IPS-20b (cell line): ENCODE measurements at regions not wholly inside any gene's neighbourhood (a gene's known extent, or its start where the extent isn't known, plus 50 kb on each side); places are given as distances from the start of the nearest gene placed in this dataset.
A peak's percentile ranks its signal among the peaks of the same experiment; 100 is the strongest.

Source experiments
- H3K27ac ChIP-seq: one replicate; pipeline ENCODE4 v1.5.1; 2013; ENCODE audit warnings: low read length
- H3K27me3 ChIP-seq: 2 replicates; pipeline ENCODE4 v1.6.1; 2013; ENCODE audit warnings: mild to moderate bottlenecking, low read length, inconsistent platforms; ENCODE audit not compliant: insufficient read depth
- H3K36me3 ChIP-seq: 2 replicates; pipeline ENCODE4 v1.6.1; 2013; ENCODE audit warnings: low read depth, mild to moderate bottlenecking, inconsistent platforms, low read length, moderate library complexity; ENCODE audit not compliant: insufficient read depth
- H3K4me1 ChIP-seq: 2 replicates; pipeline ENCODE4 v1.6.1; 2013; ENCODE audit warnings: mild to moderate bottlenecking, control low read depth, inconsistent platforms, low read length, moderate library complexity; ENCODE audit not compliant: insufficient read depth
- H3K4me3 ChIP-seq: 2 replicates; pipeline ENCODE4 v1.5.1; 2013; ENCODE audit warnings: mild to moderate bottlenecking, low read length, inconsistent platforms
- H3K9ac ChIP-seq: 2 replicates; pipeline ENCODE4 v1.6.1; 2013; ENCODE audit warnings: low read depth, mild to moderate bottlenecking, inconsistent platforms, low read length, moderate library complexity
- H3K9me3 ChIP-seq: 2 replicates; pipeline ENCODE4 v1.6.1; 2013; ENCODE audit warnings: mild to moderate bottlenecking, low read depth, low read length, inconsistent platforms; ENCODE audit not compliant: insufficient read depth

- Histone ChIP-seq H3K36me3 (no peaks in the 10 kb centered on the region), H3K4me1 (peaks cover 4% of the 10 kb centered on the region; the same call in 1 of the 2 replicates), H3K27me3 (no peaks in the 10 kb centered on the region), H3K27ac (no peak overlapping the region), H3K9me3 (no peaks in the 10 kb centered on the region), H3K9ac (no peak overlapping the region), H3K4me3 (no peak overlapping the region)
Observed at GRCh38 chr5:174191850-174192655, 146.5 kb downstream of the NSG2 start.

- H3K27ac ChIP-seq = no peak overlapping the region
- no peaks in the 10 kb centered on the region for H3K27me3 ChIP-seq
Observed at GRCh38 chr5:174192901-174193300, 147.4 kb downstream of the NSG2 start.

GRCh38 chr5:174195517-174195916, 150.0 kb downstream of the NSG2 start:
- Histone ChIP-seq H3K4me1 (peaks cover 4% of the 10 kb centered on the region; the same call in 1 of the 2 replicates), H3K36me3 (no peaks in the 10 kb centered on the region), H3K27me3 (no peaks in the 10 kb centered on the region), H3K27ac (no peak overlapping the region), H3K4me3 (no peak overlapping the region), H3K9ac (no peak overlapping the region), H3K9me3 (no peaks in the 10 kb centered on the region)

More at GRCh38 chr5:174192901-174193300, 147.4 kb downstream of the NSG2 start:
- H3K4me1 ChIP-seq = peaks cover 4% of the 10 kb centered on the region; the same call in 1 of the 2 replicates
- no peaks in the 10 kb centered on the region for H3K36me3 ChIP-seq
- H3K4me3 ChIP-seq = no peak overlapping the region
- no peaks in the 10 kb centered on the region for H3K9me3 ChIP-seq
- no peak overlapping the region for H3K9ac ChIP-seq

- Histone ChIP-seq H3K9ac (no peak overlapping the region), H3K4me1 (peaks cover 4% of the 10 kb centered on the region; the same call in 1 of the 2 replicates), H3K4me3 (no peak overlapping the region), H3K27me3 (no peaks in the 10 kb centered on the region), H3K36me3 (no peaks in the 10 kb centered on the region), H3K27ac (no peak overlapping the region), H3K9me3 (no peaks in the 10 kb centered on the region)
Observed at GRCh38 chr5:174197929-174198328, 152.4 kb downstream of the NSG2 start.

- Histone ChIP-seq H3K4me3 (no peak overlapping the region), H3K4me1 (peaks cover 4% of the 10 kb centered on the region; the same call in 1 of the 2 replicates), H3K27ac (no peak overlapping the region), H3K27me3 (no peaks in the 10 kb centered on the region), H3K9me3 (no peaks in the 10 kb centered on the region), H3K36me3 (no peaks in the 10 kb centered on the region), H3K9ac (no peak overlapping the region)
Observed at GRCh38 chr5:174198541-174198940, 153.0 kb downstream of the NSG2 start.

- no peaks in the 10 kb centered on the region for H3K36me3 ChIP-seq
- no peaks in the 10 kb centered on the region for H3K27me3 ChIP-seq
- H3K27ac ChIP-seq = no peak overlapping the region
- H3K4me3 ChIP-seq = no peak overlapping the region
- no peaks in the 10 kb centered on the region for H3K9me3 ChIP-seq
- H3K9ac ChIP-seq = no peak overlapping the region
- peaks cover 15% of the 10 kb centered on the region; the same call in 1 of the 2 replicates for H3K4me1 ChIP-seq
Observed at GRCh38 chr5:174202996-174203395, 157.5 kb downstream of the NSG2 start.

- Histone ChIP-seq H3K27me3 (no peaks in the 10 kb centered on the region), H3K9me3 (no peaks in the 10 kb centered on the region), H3K36me3 (no peaks in the 10 kb centered on the region), H3K27ac (no peak overlapping the region), H3K9ac (no peak overlapping the region), H3K4me1 (peaks cover 15% of the 10 kb centered on the region; the same call in 1 of the 2 replicates), H3K4me3 (peak overlapping the region; percentile 23; the same call in 1 of the 2 replicates)
Observed at GRCh38 chr5:174204535-174205313, 159.2 kb downstream of the NSG2 start.

- Histone ChIP-seq H3K36me3 (no peaks in the 10 kb centered on the region), H3K9me3 (no peaks in the 10 kb centered on the region), H3K9ac (no peak overlapping the region), H3K27me3 (no peaks in the 10 kb centered on the region), H3K27ac (no peak overlapping the region), H3K4me1 (peaks cover 15% of the 10 kb centered on the region; the same call in 1 of the 2 replicates), H3K4me3 (no peak overlapping the region)
Observed at GRCh38 chr5:174205939-174206338, 160.4 kb downstream of the NSG2 start.

- Histone ChIP-seq H3K9ac (no peak overlapping the region), H3K36me3 (no peaks in the 10 kb centered on the region), H3K9me3 (no peaks in the 10 kb centered on the region), H3K4me3 (no peak overlapping the region), H3K27ac (no peak overlapping the region), H3K27me3 (no peaks in the 10 kb centered on the region), H3K4me1 (peaks cover 9% of the 10 kb centered on the region; the same call in 1 of the 2 replicates)
Observed at GRCh38 chr5:174210596-174211276, 165.2 kb downstream of the NSG2 start.

GRCh38 chr5:174211277-174211626, 165.7 kb downstream of the NSG2 start:
- Histone ChIP-seq H3K4me3 (no peak overlapping the region; the same call in 1 of the 2 replicates), H3K4me1 (peaks cover 7% of the 10 kb centered on the region; the same call in 1 of the 2 replicates), H3K9ac (0 out of 2 replicates have a peak overlapping the region, but pooled peaks have one; percentile 24), H3K9me3 (no peaks in the 10 kb centered on the region), H3K27ac (no peak overlapping the region), H3K27me3 (no peaks in the 10 kb centered on the region), H3K36me3 (no peaks in the 10 kb centered on the region)

GRCh38 chr5:174217527-174217926, 172.0 kb downstream of the NSG2 start:
- Histone ChIP-seq H3K27me3 (no peaks in the 10 kb centered on the region), H3K9me3 (no peaks in the 10 kb centered on the region), H3K36me3 (no peaks in the 10 kb centered on the region), H3K4me1 (no peaks in the 10 kb centered on the region), H3K9ac (no peak overlapping the region), H3K27ac (no peak overlapping the region), H3K4me3 (no peak overlapping the region)
